ENCODE measurements at regions not wholly inside any gene's neighbourhood (a gene's known extent, or its start where the extent isn't known, plus 50 kb on each side); places are given as distances from the start of the nearest gene placed in this dataset.

DNA sequence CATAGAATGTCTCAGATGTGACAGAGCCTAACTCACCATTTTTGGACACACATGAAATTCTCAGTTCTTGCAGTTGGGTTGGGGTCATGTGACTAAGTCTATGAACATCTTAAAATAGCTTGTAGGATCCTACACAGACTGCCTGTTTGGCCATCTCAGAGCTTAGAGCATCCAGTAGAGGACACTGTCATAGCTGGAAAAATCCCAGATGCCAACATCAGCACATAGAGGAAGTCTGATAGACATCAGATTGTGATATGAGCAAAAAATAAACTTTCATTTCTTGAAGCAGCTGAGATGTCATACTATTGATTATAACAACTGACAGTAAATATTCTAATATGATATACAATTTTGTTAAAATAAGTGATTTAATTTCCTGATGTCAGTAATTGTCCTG is 207.1 kb downstream of the TRAM1L1 start:
- H3K4me2 ChIP-seq (ENCODE audit: insufficient read depth, low read length), result no peak overlapping the region
- H3K79me2 ChIP-seq (ENCODE audit: insufficient read depth, low read length), result no peaks in the 10 kb centered on the region
- no peak overlapping the region for H3K4me3 ChIP-seq (ENCODE audit: insufficient read depth, low read length)
- no peaks in the 10 kb centered on the region for H3K36me3 ChIP-seq (ENCODE audit: insufficient read depth, low read length)
- no peaks in the 10 kb centered on the region for H3K27me3 ChIP-seq (ENCODE audit: insufficient read depth, low read length)
- H3K9me3 ChIP-seq (ENCODE audit: low read depth, low read length), result peaks cover 2% of the 10 kb centered on the region
- no peak overlapping the region for H2AFZ ChIP-seq (ENCODE audit: low read length)
- no peaks in the 10 kb centered on the region for H3K4me1 ChIP-seq (ENCODE audit: insufficient read depth, low read length)
- H3K27ac ChIP-seq (ENCODE audit: low read depth, low read length), result no peak overlapping the region
- no peak for DNase-seq (ENCODE audit: insufficient read length, low spot score, missing footprints)
- no peaks in the 10 kb centered on the region for H4K20me1 ChIP-seq (ENCODE audit: insufficient read depth, low read length)
- TF ChIP-seq, protein P1, sequence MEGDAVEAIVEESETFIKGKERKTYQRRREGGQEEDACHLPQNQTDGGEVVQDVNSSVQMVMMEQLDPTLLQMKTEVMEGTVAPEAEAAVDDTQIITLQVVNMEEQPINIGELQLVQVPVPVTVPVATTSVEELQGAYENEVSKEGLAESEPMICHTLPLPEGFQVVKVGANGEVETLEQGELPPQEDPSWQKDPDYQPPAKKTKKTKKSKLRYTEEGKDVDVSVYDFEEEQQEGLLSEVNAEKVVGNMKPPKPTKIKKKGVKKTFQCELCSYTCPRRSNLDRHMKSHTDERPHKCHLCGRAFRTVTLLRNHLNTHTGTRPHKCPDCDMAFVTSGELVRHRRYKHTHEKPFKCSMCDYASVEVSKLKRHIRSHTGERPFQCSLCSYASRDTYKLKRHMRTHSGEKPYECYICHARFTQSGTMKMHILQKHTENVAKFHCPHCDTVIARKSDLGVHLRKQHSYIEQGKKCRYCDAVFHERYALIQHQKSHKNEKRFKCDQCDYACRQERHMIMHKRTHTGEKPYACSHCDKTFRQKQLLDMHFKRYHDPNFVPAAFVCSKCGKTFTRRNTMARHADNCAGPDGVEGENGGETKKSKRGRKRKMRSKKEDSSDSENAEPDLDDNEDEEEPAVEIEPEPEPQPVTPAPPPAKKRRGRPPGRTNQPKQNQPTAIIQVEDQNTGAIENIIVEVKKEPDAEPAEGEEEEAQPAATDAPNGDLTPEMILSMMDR (IDR thresholded peaks at IDR 0.05; ENCODE audit: extremely low read depth, low read depth, low read length), result no peak

DNA sequence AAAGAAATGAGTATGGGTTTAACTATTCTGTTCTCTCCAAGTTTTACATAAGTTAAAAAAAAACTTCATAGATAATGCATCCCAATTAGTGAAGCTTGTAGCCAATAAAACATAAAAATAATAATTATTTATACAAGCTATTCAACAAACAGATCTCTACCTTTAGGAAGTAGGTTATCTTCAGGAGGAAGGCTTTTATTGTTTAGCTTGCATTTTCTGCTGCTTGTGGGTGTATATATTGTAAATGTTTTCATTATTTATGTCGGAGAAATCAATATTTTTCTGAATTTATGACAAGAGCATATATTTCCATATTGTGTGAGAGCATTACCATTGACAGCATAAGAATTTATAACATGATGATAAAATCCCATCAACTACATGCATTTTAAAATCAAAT is 208.3 kb downstream of the TRAM1L1 start:
- no peak overlapping the region for H3K4me3 ChIP-seq (ENCODE audit: insufficient read depth, low read length)
- H3K9me3 ChIP-seq (ENCODE audit: low read depth, low read length), result peaks cover 2% of the 10 kb centered on the region
- no peaks in the 10 kb centered on the region for H3K4me1 ChIP-seq (ENCODE audit: insufficient read depth, low read length)
- H2AFZ ChIP-seq (ENCODE audit: low read length), result no peak overlapping the region
- H3K27ac ChIP-seq (ENCODE audit: low read depth, low read length), result no peak overlapping the region
- no peaks in the 10 kb centered on the region for H3K36me3 ChIP-seq (ENCODE audit: insufficient read depth, low read length)
- H3K79me2 ChIP-seq (ENCODE audit: insufficient read depth, low read length), result no peaks in the 10 kb centered on the region
- no peaks in the 10 kb centered on the region for H4K20me1 ChIP-seq (ENCODE audit: insufficient read depth, low read length)
- H3K27me3 ChIP-seq (ENCODE audit: insufficient read depth, low read length), result no peaks in the 10 kb centered on the region
- TF ChIP-seq, protein P1 (IDR thresholded peaks at IDR 0.05; ENCODE audit: extremely low read depth, low read depth, low read length), result no peak
- DNase-seq (ENCODE audit: insufficient read length, low spot score, missing footprints), result no peak
- no peak overlapping the region for H3K4me2 ChIP-seq (ENCODE audit: insufficient read depth, low read length)

DNA sequence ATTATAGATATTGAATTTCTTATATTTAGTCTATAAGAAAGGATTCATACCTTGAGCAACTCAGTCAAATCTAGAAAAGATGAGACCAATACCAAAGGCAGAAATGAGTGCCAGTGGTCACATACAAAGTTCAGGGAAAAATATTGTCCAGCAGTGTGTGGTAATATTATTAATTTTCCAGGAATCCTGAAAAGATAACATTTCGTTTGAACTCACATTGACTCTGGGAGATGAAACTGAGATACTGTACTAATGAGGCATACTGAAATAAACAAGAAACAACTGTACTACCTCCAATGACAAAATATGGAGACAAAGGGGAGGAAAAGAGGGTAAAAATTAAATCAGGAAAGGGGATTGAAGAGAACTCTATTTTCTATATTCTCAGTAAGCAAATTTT is 212.4 kb downstream of the TRAM1L1 start:
- H3K27me3 ChIP-seq (ENCODE audit: insufficient read depth, low read length), result no peaks in the 10 kb centered on the region
- H4K20me1 ChIP-seq (ENCODE audit: insufficient read depth, low read length), result no peaks in the 10 kb centered on the region
- no peaks in the 10 kb centered on the region for H3K79me2 ChIP-seq (ENCODE audit: insufficient read depth, low read length)
- no peak overlapping the region for H3K4me2 ChIP-seq (ENCODE audit: insufficient read depth, low read length)
- DNase-seq (ENCODE audit: insufficient read length, low spot score, missing footprints), result no peak
- H3K36me3 ChIP-seq (ENCODE audit: insufficient read depth, low read length), result no peaks in the 10 kb centered on the region
- H3K27ac ChIP-seq (ENCODE audit: low read depth, low read length), result no peak overlapping the region
- TF ChIP-seq, protein P1 (IDR thresholded peaks at IDR 0.05; ENCODE audit: extremely low read depth, low read depth, low read length), result no peak
- no peak overlapping the region for H2AFZ ChIP-seq (ENCODE audit: low read length)
- H3K4me3 ChIP-seq (ENCODE audit: insufficient read depth, low read length), result no peak overlapping the region
- H3K4me1 ChIP-seq (ENCODE audit: insufficient read depth, low read length), result no peaks in the 10 kb centered on the region
- H3K9me3 ChIP-seq (ENCODE audit: low read depth, low read length), result no peaks in the 10 kb centered on the region

DNA sequence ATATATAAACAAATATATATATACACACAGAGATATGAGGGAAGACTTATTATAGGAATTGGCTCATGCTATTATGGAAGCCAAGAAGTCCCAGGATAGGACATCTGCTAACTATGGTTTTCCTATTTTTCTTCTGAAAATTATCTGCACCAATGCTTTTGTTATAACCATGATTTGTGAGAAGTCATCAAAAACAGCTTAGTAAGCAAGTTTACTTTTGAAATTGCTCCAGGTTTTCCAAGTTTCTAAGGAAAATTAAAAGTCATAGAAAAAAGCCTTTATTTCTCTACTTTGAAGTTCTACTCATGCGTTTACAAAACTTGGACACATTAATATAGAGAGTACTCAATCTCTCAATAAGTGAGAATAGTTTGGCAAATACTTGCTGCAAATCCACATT is 213.1 kb downstream of the TRAM1L1 start:
- H3K4me2 ChIP-seq (ENCODE audit: insufficient read depth, low read length), result no peak overlapping the region
- H3K9me3 ChIP-seq (ENCODE audit: low read depth, low read length), result no peaks in the 10 kb centered on the region
- no peak for DNase-seq (ENCODE audit: insufficient read length, low spot score, missing footprints)
- TF ChIP-seq, protein P1 (IDR thresholded peaks at IDR 0.05; ENCODE audit: extremely low read depth, low read depth, low read length), result no peak
- no peak overlapping the region for H3K4me3 ChIP-seq (ENCODE audit: insufficient read depth, low read length)
- no peak overlapping the region for H3K27ac ChIP-seq (ENCODE audit: low read depth, low read length)
- no peaks in the 10 kb centered on the region for H3K4me1 ChIP-seq (ENCODE audit: insufficient read depth, low read length)
- no peak overlapping the region for H2AFZ ChIP-seq (ENCODE audit: low read length)
- H3K79me2 ChIP-seq (ENCODE audit: insufficient read depth, low read length), result no peaks in the 10 kb centered on the region
- no peaks in the 10 kb centered on the region for H3K27me3 ChIP-seq (ENCODE audit: insufficient read depth, low read length)
- H3K36me3 ChIP-seq (ENCODE audit: insufficient read depth, low read length), result no peaks in the 10 kb centered on the region
- H4K20me1 ChIP-seq (ENCODE audit: insufficient read depth, low read length), result no peaks in the 10 kb centered on the region

Measured in osteoblast (primary cell).